CD4-positive, alpha-beta T cell treated with Interleukin-6 for 4 hours (primary cell): ENCODE measurements at regions not wholly inside any gene's neighbourhood (a gene's known extent, or its start where the extent isn't known, plus 50 kb on each side); places are given as distances from the start of the nearest gene placed in this dataset.

Experiments
- DNase-seq: peaks from one replicate; pipeline ENCODE4 v3.0.0-alpha.2; 2020; ENCODE audit warnings: mixed read lengths

DNA sequence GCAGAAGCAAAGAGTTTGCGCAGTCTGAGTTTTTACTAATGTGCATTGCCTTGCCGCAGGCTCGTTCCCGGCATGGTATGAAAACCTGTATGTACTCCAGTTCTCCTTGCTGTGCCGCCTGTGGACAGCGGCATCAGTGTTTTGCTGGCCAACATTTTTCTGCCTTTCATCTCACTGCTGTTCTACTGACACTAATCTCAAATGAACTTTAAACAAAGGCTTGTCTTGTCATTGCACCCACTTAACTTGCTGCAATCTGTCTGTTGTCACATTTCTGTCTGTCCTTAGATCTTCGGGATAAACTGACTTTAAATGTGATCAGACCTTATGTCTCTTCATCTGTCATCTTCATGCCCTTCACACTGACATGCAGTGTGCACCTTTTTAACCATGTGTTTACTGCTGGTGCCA lies 71.7 kb upstream of the ZNRF2 start:
- no peak for DNase-seq

DNA sequence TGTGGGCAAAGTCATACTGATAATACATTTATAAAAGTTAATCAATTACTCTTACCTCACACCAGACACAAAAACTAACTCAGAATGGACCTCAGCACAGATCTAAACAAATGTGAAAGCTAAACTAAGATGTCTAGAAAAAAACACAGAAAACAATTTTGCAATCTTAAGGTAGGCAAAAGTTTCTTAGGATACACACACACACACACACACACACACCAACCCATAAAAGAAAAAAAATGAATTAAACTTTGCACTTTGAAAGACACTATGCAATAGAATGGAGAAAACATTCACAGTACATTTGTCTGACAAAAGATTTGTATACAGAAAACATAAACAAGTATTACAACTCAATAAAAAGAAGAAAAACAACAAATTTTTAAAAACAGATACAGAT lies 70.8 kb upstream of the ZNRF2 start:
- no peak for DNase-seq

DNA sequence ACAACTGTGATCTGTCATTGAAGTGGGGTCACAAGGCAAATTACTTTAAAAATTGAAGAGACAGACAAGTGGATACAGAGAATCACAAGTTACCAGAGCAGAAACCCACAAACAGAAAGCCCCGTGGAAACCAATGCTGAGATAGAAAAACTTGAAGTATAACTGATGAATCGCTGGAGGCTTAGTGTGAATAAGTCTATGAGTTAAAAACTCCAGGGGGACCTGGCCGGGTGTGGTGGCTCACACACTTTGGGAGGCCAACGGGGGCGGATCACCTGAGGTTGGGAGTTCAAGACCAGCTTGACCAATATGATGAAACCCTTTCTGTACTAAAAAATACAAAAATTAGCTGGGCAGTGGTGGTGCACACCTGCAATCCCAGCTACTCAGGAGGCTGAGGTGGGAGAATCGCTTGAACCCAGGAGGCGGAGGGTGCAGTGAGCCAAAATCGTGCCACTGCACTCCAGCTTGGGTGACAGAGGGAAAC lies 69.7 kb upstream of the ZNRF2 start:
- no peak for DNase-seq

DNA sequence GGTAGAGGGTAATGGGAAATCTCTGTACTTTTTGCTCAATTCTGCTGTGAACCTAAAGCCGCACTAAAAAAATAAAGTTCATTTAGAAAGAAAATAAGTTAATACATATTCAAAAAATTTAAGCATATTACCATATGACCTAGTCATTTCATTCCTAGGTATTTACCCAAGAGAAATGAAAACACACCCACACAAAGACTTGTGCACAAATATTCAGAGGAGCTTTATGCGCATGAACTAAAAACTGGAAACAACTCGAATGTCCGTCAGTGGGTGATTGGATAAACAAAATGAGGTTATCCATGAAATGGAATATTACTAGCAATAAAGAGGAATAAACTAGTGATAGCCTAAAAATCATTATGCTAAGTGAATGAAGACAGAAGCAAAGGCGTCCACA lies 62.6 kb upstream of the ZNRF2 start:
- DNase-seq: no peak

DNA sequence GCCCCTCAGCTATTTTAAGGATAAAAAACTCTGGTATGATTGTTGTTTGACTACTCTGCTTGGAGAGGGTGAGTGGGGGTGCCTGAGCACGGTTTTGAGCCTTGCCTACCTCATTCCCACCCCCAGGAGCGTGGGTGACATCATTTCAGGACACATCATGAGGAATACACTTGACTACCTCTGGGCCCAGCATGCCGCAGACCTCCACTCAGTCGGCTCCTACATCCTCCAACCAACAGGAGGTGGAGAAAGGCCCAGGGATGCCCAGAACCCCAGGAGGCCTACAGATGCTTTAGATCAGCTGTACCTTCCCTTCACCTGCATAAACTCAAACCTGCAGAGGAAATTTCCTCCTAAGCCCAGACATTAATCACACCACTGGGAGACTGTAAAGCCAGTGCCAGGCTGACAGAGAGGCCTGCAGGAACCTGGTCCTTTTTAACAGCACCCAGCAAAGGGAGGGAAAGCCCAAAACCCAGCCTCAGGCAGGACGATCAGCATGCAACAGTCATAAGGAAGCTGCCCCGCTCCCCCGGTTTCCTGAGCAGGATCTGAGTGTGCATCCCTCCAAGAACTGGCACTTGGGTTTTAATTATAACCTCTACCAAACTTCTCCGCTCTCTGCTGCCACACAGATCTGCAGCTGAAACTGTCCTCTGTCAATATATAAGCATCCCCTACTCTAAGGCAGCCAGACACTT lies 61.7 kb upstream of the ZNRF2 start:
- no peak for DNase-seq

DNA sequence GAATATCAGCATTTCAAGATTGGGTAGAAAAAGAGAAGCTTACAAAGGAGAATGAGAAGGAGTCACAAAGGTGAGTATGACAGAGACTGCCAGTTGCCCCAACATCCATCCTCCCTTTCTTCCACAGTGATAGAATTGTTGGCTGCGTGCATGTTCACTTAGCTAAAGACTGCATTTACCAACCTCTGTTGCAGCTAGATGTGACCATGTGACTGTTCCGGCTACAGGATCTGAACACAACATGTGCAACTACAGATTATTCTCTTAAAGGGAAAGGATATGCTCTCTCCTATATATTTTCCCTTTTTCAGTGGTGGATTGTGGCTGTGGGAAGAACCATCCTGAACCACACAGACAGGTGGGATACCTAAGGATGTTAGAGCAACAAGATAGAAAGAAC lies 60.5 kb upstream of the ZNRF2 start:
- no peak for DNase-seq

DNA sequence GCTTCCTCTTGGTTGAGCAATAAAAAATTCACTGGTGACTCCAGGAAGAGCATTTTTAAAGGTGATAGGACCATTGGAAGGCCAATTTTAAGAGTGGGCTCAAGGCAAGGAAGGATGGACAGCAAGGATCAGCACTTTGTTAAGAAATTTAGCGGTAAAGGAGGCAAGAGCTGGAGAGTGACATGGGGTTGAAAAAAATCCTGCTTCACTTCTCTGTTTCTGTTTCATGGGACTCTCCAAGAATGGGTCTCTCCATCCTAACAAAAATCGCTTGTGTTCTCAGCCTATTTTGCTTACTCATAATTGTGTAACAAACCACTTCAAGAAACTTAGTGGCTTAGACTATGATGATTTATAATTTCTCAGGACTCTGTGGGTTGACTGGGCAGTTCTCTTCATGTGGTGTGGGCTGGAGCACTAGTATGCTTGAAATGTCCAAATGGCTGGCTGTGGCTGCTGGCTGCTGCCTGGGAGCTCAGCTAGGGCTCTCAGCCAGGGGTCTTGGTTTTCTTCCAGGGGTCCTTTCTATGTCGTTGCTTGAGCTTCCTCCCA lies 59.8 kb upstream of the ZNRF2 start:
- no peak for DNase-seq

DNA sequence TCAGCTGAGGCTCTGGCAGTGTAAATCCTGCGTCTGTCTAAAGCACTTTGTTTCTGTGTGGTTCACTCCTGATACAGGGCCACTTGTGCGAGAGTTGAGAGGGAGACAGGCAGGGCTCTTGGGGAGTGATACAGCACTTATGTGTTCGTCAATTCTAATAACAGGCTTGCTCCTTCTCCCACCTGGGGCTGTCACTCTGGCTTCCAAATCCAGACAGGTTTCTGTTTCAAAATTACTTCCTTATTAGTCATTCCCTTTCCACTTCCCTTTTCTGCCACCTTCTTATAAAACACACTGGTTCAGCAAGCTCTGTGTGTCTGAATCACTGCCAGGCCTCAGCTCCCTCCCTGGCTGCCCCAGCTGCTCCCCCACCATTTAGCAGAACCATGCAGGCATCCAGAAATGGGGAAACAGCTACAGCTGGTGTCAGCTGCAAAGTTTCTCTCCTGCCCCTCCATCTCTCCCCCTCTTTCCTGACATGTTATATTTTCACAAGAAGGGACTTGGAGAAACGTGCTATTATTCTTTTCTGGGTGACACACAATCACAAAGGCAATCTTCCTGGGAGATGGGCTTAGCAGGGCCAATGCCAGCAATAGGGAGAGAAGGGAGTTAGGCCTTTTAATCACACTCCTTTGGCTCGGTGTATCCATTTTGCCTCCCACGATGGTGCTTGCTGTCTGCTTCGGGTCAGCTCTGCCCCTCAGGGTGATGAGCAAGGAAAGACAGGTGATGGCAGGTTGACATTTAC lies 58.4 kb upstream of the ZNRF2 start:
- DNase-seq: no peak

DNA sequence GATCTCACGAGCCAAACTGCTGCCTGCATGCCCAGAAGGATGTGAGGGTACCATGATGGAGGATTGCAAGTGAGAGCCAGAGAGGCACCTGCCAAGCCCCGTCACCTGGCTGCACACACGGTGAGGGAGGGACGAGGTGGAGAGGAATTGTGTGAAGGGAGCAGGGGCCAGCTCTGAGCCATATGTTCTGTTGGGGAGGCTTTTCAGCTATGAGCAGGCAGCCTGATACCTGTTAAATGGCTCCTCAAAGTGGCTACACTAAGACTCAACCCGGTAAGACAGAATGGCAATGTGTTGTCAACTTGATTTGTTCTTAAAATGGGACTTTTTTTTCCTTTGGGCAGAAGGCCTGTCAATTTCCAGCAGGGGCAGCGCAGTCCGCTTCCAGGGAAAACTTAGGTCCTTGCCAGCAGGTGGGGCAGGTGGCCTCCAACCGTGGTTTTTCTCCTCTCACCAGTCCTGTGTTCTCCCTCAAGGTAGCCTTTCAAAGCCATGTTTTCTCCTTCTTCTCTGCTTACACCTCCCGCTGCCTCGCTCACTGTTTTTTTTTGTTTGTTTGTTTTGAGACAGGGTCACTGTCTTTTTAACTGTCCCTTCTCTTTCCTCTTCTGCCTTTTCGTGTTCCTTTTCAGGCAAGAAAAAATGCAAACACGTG lies 57.7 kb upstream of the ZNRF2 start:
- peak; percentile 30 for DNase-seq

DNA sequence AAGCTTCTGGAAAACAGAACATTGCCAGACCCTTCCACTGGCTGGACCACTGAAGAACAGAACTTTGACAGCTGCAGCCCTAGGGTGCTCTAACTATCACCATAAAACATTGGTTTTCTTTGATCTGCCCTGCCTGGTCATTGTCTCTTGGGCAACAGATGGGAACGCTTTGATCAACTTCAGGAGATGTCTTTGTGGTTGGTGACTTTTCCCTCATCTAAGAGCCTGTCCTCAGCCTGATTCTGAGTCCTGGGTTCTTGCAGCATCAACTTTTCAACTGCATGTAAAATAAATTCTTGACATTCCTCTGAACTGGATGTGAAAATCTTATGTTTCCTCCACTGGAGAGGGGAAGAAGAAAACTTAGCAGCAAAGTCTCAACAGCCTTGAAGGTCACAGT lies 53.1 kb upstream of the ZNRF2 start:
- no peak for DNase-seq

DNA sequence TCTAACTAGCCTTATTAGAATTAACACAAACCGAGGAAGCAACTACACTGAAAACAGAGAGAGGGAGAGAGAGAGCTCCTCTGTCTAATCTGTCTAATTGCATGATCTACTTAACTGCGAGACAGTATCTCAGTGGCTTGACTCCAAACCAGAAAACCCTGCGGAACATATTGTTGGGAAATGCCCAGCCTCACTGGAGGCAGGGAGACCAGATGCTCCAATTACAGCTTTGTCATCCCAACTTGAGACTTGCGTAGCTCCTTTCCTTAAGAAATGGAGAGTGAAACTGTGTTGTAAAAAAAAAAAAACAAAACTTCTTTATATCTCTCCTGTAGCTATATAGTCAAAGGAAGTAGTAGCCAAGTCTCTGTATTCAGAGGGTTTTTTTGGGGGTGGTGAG lies 52.0 kb upstream of the ZNRF2 start:
- DNase-seq: no peak
